Myocyte (in vitro differentiated cells): ENCODE measurements at regions not wholly inside any gene's neighbourhood (a gene's known extent, or its start where the extent isn't known, plus 50 kb on each side); places are given as distances from the start of the nearest gene placed in this dataset.
A peak's percentile ranks its signal among the peaks of the same experiment; 100 is the strongest.

Experiments
- DNase-seq: peaks from one replicate; pipeline ENCODE4 v3.0.0-alpha.2; 2012; ENCODE audit warnings: low read depth

DNA sequence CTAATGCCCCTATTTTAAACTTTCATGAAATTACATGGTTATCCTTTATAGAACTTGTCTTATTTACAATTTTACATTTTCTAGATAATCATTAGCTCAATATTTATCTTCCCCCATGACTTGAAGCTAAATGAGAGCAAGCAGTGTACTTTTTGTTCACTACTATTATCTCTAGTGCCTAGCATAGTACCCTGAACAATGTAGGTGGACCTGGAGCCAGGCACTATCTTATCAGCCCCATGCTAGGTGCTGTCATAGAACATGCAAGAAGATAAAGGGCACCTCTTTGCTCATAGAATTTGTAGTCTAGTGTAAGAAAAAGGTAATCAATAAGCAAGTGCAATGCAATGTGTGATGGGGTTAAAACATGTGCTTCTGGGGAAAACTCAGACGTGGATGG, 399.9 kb downstream of the ELAVL2 start:
- DNase-seq = no peak

DNA sequence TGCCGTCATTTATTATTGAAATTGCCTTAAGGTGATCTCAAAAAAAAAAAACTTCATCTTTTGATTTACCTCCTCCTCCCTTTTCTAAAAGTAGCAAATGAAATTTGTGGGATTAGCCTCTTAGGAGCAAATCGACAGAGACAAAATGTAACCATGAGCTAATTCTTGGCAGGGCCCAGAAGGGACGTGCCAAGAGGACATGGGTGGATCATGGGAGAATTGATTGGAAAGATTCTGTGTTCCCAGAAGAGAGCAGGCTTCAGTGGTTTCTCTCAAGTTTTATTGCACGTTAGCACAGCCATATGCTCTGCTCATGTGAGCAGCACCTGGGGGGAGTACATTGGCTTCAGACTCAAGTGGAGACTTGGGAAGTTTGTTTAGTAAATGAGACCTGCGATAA, 394.6 kb downstream of the ELAVL2 start:
- no peak for DNase-seq

DNA sequence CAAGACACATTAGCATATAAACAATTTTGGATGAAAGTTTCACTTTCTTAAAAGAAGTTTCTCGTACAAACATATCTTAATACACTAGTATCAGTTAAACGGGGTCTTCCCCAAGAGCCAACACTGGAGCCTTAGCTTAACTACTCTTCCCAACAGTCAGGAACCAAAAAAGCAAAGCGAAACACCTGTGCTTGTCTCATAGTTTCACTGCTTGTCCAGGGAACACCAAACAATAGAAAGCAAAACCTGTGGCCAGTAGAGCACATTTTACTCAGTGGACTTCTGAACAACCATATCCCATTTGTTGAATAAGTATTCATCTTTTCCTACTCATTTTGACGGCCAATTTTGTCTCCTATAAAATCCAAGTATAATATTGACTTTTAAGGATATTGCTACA, 391.4 kb downstream of the ELAVL2 start:
- no peak for DNase-seq

DNA sequence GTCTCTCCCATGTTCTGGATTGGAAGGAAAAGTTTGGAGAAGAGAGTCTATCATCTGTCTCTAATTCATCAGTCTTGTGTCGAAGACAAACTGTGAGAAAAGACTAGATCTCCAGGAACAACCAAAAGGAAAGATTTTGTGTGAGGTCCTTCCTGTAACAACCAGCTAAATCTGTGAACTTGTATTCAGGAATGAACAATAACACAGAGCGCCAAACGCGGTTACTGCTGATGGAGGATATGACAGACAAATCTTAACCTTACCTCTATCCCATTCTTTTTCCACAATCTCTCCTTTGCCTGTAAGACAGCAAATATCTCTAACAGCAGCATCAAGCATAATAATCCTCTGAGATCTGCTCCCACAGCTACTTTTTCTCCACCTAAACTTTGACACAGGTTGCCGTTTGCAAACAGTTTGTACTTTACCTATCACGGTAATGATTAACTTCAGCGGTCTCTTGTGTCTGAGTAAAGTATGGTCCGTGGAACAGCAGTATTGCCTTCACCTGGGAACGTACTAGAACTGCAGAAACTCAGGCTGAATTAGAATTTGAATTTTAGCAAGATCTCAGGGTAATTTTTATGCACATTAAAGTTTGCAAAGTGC, 387.6 kb downstream of the ELAVL2 start:
- no peak for DNase-seq

DNA sequence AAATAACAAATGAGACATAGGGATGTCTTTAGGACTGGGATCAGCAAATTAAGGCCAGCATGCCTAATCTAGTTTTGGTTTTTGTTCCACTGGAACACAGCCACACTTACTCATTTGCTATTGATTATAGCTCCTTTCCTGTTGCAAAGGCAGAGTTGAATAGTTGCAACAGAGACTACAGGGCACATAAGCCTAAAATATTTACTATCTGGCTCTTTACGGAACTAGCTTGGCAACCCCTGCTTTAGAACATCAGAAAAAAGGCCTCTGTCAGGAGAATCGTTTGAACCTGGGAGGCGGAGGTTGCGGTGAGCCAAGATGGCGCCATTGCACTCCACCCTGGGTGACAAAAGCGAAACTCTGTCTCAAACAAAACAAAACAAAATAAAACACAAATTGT, 384.8 kb downstream of the ELAVL2 start:
- no peak for DNase-seq

- no peak for DNase-seq
These were observed 381.4 kb downstream of the ELAVL2 start for GRCh38 chr9:23444658-23445057.

GRCh38 chr9:23447166-23447565, 378.9 kb downstream of the ELAVL2 start:
- no peak for DNase-seq

DNA sequence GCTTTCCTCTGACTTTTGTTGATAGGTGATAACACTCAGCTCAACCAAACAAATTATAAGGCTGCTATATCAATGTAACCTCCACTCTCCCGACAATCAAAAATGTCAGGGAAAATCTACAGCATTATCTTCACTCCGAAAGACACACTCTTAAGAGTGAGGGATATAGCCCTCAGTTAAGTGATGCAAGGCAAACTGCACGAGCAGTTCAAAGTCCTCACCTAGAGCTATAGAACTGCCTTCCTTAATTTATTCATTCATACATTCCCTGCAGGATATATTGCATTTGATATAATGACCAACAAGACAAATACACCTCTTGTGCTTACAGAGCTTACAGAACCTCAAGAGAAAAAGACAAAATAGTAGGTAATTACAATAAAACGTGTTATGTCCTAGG, 378.1 kb downstream of the ELAVL2 start:
- DNase-seq = no peak

DNA sequence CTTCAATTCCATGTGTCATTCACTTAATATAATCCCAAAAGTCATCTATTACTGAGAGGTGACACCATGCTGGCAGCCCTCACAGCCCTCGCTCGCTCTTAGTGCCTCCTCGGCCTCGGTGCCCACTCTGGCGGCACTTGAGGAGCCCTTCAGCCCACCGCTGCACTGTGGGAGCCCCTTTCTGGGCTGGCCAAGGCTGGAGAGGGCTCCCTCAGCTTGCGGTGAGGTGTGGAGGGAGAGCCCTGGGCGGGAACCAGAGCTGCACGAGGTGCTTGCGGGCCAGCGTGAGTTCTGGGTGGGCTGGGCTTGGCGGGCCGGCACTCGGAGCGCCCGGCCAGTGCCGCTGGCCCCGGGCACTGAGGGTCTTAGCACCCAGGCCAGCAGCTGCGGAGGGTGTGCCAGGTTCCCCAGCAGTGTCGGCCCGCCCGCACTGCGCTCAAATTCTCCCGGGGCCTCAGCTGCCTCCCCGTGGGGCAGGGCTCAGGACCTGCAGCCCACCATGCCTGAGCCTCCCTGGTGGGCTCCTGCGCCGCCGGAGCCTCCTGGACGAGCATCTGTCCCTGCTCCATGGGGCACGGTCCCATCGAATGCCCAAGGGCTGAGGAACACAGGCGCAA, 374.1 kb downstream of the ELAVL2 start:
- DNase-seq = no peak

DNA sequence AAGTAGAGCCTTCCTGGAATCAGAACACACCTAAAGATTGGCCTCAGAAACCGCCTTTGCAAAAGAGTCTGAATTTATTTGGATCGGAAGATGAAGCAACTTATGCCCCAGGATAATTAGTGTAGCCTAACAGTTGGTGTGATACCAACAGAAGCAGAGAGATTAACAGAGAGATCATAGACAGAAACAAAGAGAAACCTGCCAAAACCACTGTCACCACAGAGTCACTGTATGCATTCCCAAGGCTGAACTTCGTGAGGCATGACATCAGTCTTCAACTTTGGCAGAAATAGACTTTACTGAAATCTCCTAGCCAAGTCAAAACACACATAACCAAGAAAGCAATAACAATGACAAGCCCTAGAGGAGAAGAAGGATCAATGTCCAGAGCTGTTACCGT, 361.8 kb downstream of the ELAVL2 start:
- DNase-seq = peak; percentile 17

DNA sequence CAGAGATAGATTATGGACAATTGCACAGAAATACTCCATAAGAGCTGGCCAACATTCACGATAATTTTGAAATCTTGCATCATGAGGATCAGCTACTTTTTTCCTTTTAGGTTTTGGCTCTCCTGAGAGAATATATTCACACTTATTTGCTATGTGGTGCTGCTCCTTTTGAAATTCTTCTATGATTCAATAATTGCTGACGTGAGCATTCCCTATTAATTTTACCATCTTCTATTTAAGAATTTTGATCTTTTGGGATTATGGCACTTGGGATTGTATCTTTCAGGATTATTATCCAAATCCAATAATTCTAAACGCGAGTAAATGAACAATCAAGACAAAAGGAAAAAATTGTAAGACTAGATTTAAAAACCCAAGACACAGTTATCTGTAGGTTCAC, 358.8 kb downstream of the ELAVL2 start:
- no peak for DNase-seq

- DNase-seq = no peak
These were observed 348.1 kb downstream of the ELAVL2 start for GRCh38 chr9:23477908-23478307.

DNA sequence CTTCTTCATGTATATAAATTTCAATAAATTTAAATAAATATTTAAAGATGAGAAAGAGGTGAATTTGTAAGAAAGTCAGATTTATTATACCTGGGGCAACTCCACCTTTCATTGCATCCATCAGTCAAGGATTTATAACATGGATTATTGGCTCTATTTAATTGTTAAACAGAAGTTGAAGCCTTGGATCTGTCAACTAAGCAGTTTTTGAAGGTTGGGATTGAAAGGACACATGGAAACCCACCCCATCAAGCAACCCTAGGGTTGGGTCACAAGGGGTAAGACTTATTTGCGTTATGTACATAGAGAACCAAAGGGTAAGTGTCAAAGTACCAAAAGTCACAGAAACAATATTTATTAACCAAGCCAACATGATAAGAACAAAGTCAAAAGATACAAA, 342.5 kb downstream of the ELAVL2 start:
- no peak for DNase-seq

DNA sequence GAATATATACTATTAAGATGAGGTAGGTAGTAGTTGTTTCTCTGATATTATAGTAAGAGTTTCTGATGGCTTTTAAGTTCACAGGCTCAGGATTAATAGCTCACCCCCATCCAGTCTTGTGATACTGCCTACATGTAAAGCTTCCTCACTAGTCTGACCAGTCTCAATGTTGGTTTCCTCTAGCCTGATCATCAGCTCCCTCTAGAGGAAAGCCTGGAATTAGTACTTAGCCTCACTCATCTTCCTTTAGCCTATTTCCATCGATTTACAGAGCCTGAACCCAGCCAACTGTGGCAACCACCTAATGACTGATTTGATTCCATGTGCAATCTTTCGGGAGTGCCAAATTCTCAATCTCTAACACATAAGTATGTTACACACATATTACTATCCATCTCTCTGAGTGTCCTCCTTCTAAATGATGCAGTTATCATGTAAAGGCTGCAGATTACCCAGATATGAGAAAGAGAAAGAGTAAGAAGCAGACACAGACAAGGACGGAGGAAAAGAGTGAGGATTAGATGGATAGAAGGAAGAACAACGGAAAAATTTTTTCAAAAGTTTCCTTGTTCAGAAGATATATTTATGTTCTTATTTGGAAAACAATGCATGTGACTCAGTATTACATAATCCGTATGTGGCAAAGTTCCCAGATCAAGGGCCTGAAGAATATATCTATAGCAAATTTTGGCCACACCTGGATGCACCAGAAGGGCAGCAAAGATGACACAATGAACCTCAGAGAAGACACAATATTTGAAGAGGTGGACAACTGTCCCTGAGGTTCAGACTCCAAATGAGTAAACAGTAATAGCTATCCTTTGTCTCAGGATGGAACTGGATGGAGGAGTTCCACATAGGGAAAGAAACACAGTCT, 333.7 kb downstream of the ELAVL2 start:
- peak; percentile 57 for DNase-seq

DNA sequence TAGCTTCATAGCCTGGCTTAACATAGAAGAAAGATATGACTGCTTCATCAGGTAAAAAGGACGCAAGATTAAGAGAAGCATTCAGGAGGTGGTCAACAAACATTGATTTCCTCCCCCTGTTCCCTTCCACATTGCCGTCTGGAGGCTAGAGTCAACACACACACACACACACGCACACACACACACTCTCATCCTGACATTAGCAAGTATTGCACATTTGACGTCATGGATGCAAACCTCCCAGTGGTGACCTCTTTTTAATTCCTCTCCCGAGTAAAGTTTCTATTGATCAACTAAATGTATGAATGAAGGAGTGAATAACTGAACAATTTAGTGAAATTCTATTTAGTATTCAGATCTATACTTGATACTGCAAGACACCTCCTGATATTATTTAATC, 332.8 kb downstream of the ELAVL2 start:
- DNase-seq = no peak

GRCh38 chr9:23496489-23497136, 329.4 kb downstream of the ELAVL2 start:
- no peak for DNase-seq

DNA sequence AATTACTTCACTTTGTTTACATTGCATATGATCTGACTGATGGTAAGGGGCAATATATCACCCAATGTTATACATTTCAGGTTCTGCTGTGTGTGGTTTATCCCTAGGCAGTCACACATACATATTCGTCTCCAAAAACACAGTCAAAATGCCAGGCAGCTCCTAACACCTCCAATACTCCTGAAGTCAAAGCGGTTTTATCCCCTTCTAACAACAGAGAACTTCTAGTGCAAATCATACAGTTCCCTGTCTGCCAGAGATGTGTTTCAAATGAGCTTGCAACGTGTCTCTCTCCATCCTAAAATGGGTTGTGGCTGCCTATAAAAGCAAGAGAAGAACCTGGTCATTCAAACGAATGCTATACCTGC, 328.9 kb downstream of the ELAVL2 start:
- no peak for DNase-seq

DNA sequence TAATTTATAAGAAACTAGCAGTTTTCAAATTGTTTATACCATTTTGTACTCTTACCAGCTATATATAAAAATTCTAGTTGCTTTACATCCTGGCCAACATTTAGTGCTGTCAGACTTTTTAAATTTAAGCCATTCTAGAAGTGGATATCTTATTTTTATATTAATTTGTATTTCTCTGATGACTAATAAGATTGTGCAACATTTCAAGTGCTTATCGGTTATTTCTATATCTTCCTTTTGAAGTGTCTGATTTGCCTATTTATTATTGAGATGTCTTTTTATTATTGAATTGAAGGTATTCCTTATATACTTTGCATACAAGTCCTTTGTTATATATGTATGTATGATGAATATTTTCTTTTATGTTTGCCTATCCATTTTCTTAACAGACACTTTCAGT, 324.0 kb downstream of the ELAVL2 start:
- DNase-seq = no peak

DNA sequence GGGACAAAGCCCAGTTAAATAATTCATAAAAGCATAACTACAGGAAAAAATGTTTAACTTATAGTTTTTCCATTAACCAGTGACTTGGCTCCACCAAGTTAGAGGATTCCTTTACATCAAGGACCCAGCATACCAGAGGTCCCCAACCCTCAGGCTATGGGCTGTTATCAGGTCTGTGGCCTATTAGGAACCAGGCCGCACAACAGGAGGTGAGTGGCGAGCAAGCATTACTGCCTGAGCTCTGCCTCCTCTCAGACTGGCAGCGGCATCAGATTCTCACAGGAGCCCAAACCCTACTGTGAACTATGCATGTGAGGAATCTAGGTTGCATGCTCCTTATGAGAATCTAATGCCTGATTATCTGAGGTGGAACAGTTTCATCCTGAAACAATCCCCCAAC, 303.1 kb downstream of the ELAVL2 start:
- DNase-seq = no peak

DNA sequence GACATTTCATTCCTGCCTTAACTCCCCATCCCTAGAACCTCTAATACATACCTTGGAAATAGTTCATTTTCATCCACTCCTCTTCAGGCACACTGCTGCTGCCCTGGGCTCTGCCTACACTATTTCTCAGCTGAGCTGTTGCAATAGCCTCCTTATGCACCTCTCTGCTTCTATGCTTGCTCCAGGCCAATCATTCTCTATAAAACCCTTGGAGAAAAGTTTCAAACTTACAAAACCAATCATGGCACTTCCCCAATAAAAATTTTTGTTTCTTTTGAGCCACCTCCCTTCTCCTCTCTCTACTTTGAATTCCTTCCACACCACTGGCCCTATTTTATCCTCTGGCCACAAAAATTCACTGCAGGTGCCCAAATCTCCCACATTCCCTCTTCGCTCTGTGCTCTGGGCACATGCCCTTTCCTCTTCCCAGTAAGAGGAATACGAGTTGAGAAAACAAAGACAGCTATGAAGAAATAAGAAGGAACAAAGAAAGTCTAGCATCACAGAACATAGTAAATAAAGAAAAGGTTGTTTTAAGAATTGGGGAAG, 301.4 kb downstream of the ELAVL2 start:
- DNase-seq = no peak

- DNase-seq = no peak
These were observed 299.2 kb downstream of the ELAVL2 start for GRCh38 chr9:23526806-23527205.

GRCh38 chr9:23532282-23532681, 293.8 kb downstream of the ELAVL2 start:
- DNase-seq = no peak
